ENCODE measurements at regions not wholly inside any gene's neighbourhood (a gene's known extent, or its start where the extent isn't known, plus 50 kb on each side); places are given as distances from the start of the nearest gene placed in this dataset.

- TF ChIP-seq, protein P1, sequence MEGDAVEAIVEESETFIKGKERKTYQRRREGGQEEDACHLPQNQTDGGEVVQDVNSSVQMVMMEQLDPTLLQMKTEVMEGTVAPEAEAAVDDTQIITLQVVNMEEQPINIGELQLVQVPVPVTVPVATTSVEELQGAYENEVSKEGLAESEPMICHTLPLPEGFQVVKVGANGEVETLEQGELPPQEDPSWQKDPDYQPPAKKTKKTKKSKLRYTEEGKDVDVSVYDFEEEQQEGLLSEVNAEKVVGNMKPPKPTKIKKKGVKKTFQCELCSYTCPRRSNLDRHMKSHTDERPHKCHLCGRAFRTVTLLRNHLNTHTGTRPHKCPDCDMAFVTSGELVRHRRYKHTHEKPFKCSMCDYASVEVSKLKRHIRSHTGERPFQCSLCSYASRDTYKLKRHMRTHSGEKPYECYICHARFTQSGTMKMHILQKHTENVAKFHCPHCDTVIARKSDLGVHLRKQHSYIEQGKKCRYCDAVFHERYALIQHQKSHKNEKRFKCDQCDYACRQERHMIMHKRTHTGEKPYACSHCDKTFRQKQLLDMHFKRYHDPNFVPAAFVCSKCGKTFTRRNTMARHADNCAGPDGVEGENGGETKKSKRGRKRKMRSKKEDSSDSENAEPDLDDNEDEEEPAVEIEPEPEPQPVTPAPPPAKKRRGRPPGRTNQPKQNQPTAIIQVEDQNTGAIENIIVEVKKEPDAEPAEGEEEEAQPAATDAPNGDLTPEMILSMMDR (IDR thresholded peaks at IDR 0.05) = no peak
- TF ChIP-seq EP300 (IDR thresholded peaks at IDR 0.05) = no peak
Measured at GRCh38 chr5:93221773-93222172, 359.2 kb downstream of the NR2F1-AS1 start.
